ENCODE measurements at regions not wholly inside any gene's neighbourhood (a gene's known extent, or its start where the extent isn't known, plus 50 kb on each side); places are given as distances from the start of the nearest gene placed in this dataset.

GRCh38 chr2:173708806-173709205, 256.4 kb downstream of the SP3 start:
- no peak for TF ChIP-seq CTCF (IDR thresholded peaks at IDR 0.05)
- TF ChIP-seq POLR2AphosphoS5 (IDR thresholded peaks at IDR 0.05): no peak
- no peak for TF ChIP-seq POLR2A (IDR thresholded peaks at IDR 0.05)

All from prostate gland (tissue), 2 donors.